DMS79 treated with DMSO at 0.1 percent for 48 hours (cell line): ENCODE measurements at regions not wholly inside any gene's neighbourhood (a gene's known extent, or its start where the extent isn't known, plus 50 kb on each side); places are given as distances from the start of the nearest gene placed in this dataset.
"Not testable (repeated sequence)": the region's sequence is repeated elsewhere in the genome, so short reads cannot be mapped to it uniquely, and the experiment has no call there.

Source experiments
- DNase-seq: peaks from one replicate; lab custom pipeline; 2025; lab: John Stamatoyannopoulos, UW

- DNase-seq: no peak
Measured at GRCh38 chr6:112401083-112401482, 54.0 kb downstream of the RFPL4B start.

- peak; percentile 97 for DNase-seq
Measured at GRCh38 chr6:112407101-112407590, 60.0 kb downstream of the RFPL4B start.

GRCh38 chr6:112408522-112408921 is 61.4 kb downstream of the RFPL4B start:
- no peak for DNase-seq

GRCh38 chr6:112409311-112409710 is 62.2 kb downstream of the RFPL4B start:
- DNase-seq: peak; percentile 19

DNA sequence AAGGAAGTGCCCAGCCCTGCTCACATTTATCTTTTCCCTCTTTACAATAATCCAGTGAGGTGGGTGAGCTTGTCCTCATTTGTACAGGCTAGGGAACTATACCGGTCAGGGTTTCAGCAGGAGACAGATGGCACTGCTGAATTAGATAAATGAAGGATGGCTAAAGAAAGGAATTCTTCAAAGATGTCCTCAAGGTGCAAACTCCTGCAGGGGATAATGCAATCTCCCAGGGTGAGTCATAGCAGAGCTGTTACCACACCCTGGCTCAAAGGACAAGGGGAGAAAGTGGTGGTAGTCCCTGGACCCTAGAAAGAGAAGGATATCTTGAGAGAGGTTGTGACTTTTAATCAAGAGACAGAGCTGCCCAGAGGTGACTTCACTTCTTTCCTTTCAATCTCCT is 66.7 kb downstream of the RFPL4B start:
- DNase-seq: no peak

DNA sequence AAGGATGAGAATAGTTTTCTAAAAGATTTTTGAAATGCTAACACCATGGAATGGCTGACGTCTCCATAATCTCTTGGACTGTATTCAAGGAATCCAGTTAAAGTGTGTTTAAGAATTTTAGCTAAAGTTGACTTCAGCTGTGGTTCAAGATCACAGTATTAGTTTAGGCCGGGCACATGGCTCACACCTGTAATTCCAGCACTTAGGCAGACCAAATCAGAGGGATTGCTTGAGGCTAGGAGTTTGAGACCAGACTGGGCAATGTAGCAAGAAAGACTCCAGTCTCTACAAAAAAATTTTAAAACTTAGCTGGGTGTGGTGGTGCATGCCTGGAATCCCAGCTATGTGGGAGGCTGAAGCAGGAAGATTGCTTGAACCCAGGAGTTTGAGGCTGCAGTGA is 68.2 kb downstream of the RFPL4B start:
- DNase-seq: no peak

- DNase-seq: no peak
Measured at GRCh38 chr6:112416866-112417265, 69.7 kb downstream of the RFPL4B start.

- DNase-seq: not testable (repeated sequence)
Measured at GRCh38 chr6:112427011-112427410, 79.9 kb downstream of the RFPL4B start.

DNA sequence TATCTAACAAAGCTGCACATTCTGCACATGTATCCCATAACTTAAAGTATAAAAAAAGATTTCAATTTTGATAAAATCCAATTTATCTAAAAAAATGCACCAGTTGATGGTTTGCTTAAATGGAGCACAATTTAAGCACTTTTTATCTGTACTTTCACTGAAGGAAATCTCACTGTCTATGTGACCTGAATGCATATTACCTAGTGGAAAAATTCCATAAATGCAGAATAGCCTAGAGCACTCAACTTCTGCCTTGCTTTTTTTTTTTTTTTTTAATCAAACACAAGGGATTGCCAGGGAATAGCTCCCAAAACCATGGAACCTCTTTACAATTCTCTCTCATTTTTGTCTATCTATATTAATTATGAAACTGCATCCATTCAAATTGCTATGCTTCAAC is 80.4 kb downstream of the RFPL4B start:
- DNase-seq: no peak

- no peak for DNase-seq
Measured at GRCh38 chr6:112428477-112428876, 81.3 kb downstream of the RFPL4B start.

GRCh38 chr6:112429226-112429625 is 82.1 kb downstream of the RFPL4B start:
- no peak for DNase-seq

DNA sequence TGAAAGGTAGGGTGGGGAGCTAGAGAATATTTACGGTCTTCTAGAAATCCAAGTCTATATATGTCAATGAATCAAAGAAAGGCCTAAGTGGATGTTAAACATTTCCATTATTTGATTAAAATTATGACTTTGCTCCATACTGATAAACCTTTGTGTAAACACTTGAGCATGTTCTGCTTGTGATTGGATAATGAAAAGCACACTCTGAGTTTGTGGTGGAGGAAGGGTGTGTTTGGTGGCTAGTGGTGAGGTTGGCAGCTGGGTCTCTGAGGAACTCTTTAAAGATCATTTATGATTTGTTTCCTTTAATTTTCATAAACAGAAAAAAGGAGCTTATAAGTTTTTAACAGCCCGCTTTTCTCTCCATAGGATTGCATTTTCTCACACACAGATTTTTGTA is 84.7 kb downstream of the RFPL4B start:
- DNase-seq: no peak

DNA sequence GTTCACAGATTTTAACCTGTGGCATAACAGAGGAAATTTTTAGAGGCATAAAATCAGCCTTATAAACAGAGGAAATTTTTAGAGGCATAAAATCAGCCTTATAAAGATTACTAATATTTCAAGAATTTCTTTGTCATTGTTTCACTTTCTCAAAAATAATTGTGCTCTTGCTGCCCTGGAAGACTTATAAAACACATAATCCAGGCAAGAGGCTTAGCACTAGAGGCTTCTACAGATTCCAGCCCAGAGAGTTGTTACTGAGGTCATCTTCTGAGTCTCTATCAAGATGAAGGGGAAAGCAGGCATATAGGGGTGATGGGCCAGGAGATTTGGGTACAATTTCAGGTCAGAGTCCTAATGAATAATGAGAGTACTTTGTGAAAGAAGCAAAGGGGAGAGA is 85.7 kb downstream of the RFPL4B start:
- no peak for DNase-seq

DNA sequence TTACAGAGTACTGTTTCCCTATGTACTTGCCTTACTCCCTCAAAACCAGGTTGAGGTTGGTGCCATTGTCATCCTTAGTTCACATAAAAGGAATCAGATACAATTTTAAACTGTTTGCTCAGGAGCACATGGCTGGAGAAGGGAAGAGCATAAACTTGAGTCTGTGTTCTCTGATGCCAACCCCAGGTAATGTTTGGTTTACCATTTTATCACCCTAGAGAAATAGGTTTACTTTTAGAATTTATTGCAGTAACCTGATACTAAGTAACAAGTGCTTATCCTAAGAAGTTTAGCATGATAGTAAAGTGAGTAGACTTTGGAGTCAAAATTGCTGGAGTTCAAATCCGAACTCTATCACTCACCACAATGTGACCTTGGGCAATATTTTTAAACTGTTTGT is 86.3 kb downstream of the RFPL4B start:
- no peak for DNase-seq

GRCh38 chr6:112434896-112435435 is 87.8 kb downstream of the RFPL4B start:
- DNase-seq: no peak

GRCh38 chr6:112437058-112437457 is 89.9 kb downstream of the RFPL4B start:
- no peak for DNase-seq

- no peak for DNase-seq
Measured at GRCh38 chr6:112439010-112439409, 91.9 kb downstream of the RFPL4B start.

- peak; percentile 9 for DNase-seq
Measured at GRCh38 chr6:112439432-112439831, 92.3 kb downstream of the RFPL4B start.

DNA sequence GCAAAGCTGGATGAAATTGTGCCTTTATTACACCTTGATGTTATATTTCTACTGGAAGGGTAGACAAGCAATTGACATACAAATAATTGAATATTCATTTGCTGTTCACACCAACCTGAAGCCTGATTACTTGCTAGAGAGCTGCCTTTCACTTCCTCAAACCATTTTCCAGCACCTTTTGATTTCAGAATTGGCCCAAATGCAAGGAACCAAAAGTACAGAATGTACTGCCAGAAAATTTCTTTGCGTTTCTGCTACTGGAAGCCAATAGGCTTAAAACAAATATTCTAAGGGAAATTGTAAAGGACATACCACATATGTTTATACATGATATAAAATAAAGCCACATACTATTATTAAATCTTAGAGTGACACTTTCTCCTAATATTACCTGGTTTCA is 94.5 kb downstream of the RFPL4B start:
- no peak for DNase-seq

DNA sequence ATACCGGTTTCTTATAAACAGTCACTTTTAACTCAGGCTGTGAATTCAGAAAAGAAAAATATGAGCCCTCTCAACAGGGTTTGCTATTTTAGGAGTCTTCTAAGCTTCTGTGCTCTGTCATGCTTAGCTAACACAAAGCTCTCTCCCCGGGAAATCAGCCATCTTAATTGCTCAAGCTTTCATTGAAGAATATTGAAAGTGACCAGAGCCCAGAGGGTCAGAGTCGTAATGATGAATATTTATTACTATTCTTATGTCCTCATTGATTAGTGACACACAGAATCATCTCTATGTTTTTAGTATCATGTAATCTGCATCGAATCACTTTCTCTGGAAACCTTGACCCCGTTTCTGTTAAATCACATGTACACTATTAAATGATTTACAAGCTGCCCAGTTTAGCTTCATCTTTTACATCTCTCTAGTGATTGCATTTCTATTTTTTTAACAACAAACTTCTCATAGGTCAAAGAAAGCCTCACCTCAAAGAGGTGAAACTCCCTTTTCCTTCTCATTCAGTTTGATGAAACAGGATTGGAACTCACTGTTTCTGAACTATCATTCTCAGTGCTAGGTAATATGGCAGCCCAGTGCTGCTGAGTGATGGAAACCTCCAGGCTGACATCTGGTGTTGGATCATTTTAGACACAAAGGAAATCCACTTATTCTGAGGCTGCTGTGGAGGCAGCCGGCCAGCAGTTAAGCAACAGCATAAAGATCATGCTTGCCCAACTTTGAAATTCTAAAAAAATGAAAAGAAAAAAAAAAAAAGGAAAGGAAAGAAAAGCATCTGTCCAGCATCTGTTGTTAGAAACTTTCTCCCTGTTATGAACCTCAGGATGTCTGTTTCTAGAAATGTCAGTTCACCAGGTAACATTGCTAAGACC is 96.3 kb downstream of the RFPL4B start:
- peak; percentile 74 for DNase-seq

GRCh38 chr6:112448786-112449185 is 101.7 kb downstream of the RFPL4B start:
- DNase-seq: not testable (repeated sequence)

DNA sequence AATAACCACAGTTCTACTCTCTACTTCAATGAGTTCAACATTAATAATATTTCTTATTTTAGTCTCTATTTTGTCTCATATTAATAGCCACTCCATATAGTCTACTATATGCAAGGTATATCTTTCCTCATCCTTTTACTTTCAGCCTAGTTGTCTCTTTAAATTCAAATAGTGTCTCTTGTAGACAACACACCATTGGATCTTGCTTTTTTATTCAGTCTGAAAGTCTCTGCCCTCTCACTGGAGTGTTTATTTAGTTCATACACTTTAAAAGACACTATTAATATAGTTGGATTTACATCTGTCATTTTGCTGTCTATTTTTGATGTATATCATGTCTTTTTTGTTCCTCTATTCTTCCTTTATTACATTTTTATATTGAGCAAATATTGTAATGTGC is 103.5 kb downstream of the RFPL4B start:
- no peak for DNase-seq

- no peak for DNase-seq
Measured at GRCh38 chr6:112457886-112458285, 110.8 kb downstream of the RFPL4B start.
